HG03039 (cell line): ENCODE measurements at regions not wholly inside any gene's neighbourhood (a gene's known extent, or its start where the extent isn't known, plus 50 kb on each side); places are given as distances from the start of the nearest gene placed in this dataset.
"Not testable (repeated sequence)": the region's sequence is repeated elsewhere in the genome, so short reads cannot be mapped to it uniquely, and the experiment has no call there.

ENCODE experiments used
- ATAC-seq: cut with Tn5 transposase; IDR thresholded peaks from one replicate; pipeline ENCODE4 v1.9.1; 2021; ENCODE audit warnings: mild to moderate bottlenecking, moderate library complexity; ENCODE audit not compliant: unreplicated experiment

GRCh38 chr2:125581557-125581956 lies 1074.4 kb upstream of the GYPC start:
- ATAC-seq, result no peak

GRCh38 chr2:125582516-125582915 lies 1073.4 kb upstream of the GYPC start:
- ATAC-seq, result no peak

GRCh38 chr2:125584732-125585131 lies 1071.2 kb upstream of the GYPC start:
- ATAC-seq, result no peak

- no peak for ATAC-seq
Measured at GRCh38 chr2:125588780-125589179, 1067.2 kb upstream of the GYPC start.

- no peak for ATAC-seq
Measured at GRCh38 chr2:125591954-125592353, 1064.0 kb upstream of the GYPC start.

GRCh38 chr2:125593036-125593435 lies 1062.9 kb upstream of the GYPC start:
- no peak for ATAC-seq

- ATAC-seq, result no peak
Measured at GRCh38 chr2:125596612-125597011, 1059.3 kb upstream of the GYPC start.

GRCh38 chr2:125615438-125615837 lies 1040.5 kb upstream of the GYPC start:
- ATAC-seq, result no peak

- ATAC-seq, result no peak
Measured at GRCh38 chr2:125630377-125630776, 1025.6 kb upstream of the GYPC start.

GRCh38 chr2:125634662-125635061 lies 1021.3 kb upstream of the GYPC start:
- ATAC-seq, result no peak

- no peak for ATAC-seq
Measured at GRCh38 chr2:125638345-125638744, 1017.6 kb upstream of the GYPC start.

GRCh38 chr2:125642032-125642431 lies 1013.9 kb upstream of the GYPC start:
- no peak for ATAC-seq

GRCh38 chr2:125643128-125643527 lies 1012.8 kb upstream of the GYPC start:
- no peak for ATAC-seq

- no peak for ATAC-seq
Measured at GRCh38 chr2:125643585-125643984, 1012.4 kb upstream of the GYPC start.

- no peak for ATAC-seq
Measured at GRCh38 chr2:125644257-125644656, 1011.7 kb upstream of the GYPC start.

- no peak for ATAC-seq
Measured at GRCh38 chr2:125652280-125652679, 1003.7 kb upstream of the GYPC start.

GRCh38 chr2:125654226-125654625 lies 1001.7 kb upstream of the GYPC start:
- no peak for ATAC-seq

GRCh38 chr2:125656190-125656589 lies 999.8 kb upstream of the GYPC start:
- ATAC-seq, result no peak

GRCh38 chr2:125658583-125658982 lies 997.4 kb upstream of the GYPC start:
- no peak for ATAC-seq

- ATAC-seq, result not testable (repeated sequence)
Measured at GRCh38 chr2:125660369-125660768, 995.6 kb upstream of the GYPC start.

GRCh38 chr2:125667630-125668029 lies 988.3 kb upstream of the GYPC start:
- no peak for ATAC-seq

GRCh38 chr2:125679903-125680302 lies 976.1 kb upstream of the GYPC start:
- no peak for ATAC-seq

GRCh38 chr2:125680809-125681208 lies 975.1 kb upstream of the GYPC start:
- ATAC-seq, result no peak

- ATAC-seq, result no peak
Measured at GRCh38 chr2:125681576-125681975, 974.4 kb upstream of the GYPC start.
